ENCODE measurements at regions not wholly inside any gene's neighbourhood (a gene's known extent, or its start where the extent isn't known, plus 50 kb on each side); places are given as distances from the start of the nearest gene placed in this dataset.
"Not testable (repeated sequence)": the region's sequence is repeated elsewhere in the genome, so short reads cannot be mapped to it uniquely, and the experiment has no call there.

GRCh38 chr11:86171627-86172026 is 72.9 kb upstream of the EED start:
- no peak overlapping the region for H3K4me2 ChIP-seq (ENCODE audit: low read length)
- no peak overlapping the region for H3K4me3 ChIP-seq (ENCODE audit: low read depth, low read length, poor library complexity, severe bottlenecking)
- DNase-seq (ENCODE audit: low spot score): no peak
- no peaks in the 10 kb centered on the region for H3K36me3 ChIP-seq (ENCODE audit: insufficient read depth, low read length)
- TF ChIP-seq, protein P1, sequence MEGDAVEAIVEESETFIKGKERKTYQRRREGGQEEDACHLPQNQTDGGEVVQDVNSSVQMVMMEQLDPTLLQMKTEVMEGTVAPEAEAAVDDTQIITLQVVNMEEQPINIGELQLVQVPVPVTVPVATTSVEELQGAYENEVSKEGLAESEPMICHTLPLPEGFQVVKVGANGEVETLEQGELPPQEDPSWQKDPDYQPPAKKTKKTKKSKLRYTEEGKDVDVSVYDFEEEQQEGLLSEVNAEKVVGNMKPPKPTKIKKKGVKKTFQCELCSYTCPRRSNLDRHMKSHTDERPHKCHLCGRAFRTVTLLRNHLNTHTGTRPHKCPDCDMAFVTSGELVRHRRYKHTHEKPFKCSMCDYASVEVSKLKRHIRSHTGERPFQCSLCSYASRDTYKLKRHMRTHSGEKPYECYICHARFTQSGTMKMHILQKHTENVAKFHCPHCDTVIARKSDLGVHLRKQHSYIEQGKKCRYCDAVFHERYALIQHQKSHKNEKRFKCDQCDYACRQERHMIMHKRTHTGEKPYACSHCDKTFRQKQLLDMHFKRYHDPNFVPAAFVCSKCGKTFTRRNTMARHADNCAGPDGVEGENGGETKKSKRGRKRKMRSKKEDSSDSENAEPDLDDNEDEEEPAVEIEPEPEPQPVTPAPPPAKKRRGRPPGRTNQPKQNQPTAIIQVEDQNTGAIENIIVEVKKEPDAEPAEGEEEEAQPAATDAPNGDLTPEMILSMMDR (conservative IDR thresholded peaks at IDR 0.05; ENCODE audit: low read length): no peak
- no peaks in the 10 kb centered on the region for H3K79me2 ChIP-seq (ENCODE audit: insufficient read depth, low read depth, low read length)
- intact Hi-C loops (cut with micrococcal nuclease; ENCODE audit: unreplicated experiment): no loop called here
- no peak overlapping the region for H2AFZ ChIP-seq (ENCODE audit: low read length)
- ChIA-PET POLR2A (interaction anchor here (0.7 kb wide), 1 partner anchor 30 kb away, joined by 3 read pairs; no protein-coding TSS in a partner anchor), CTCF (ENCODE audit: unreplicated experiment) (no interaction called here)
- no peak overlapping the region for H3K27ac ChIP-seq (ENCODE audit: low read depth, low read length, poor library complexity, severe bottlenecking)
- H4K20me1 ChIP-seq (ENCODE audit: insufficient read depth, low read length): no peaks in the 10 kb centered on the region
- H3K9me3 ChIP-seq (ENCODE audit: low read length): no peaks in the 10 kb centered on the region
- H3K9me2 ChIP-seq (ENCODE audit: insufficient read depth, low read length): no peaks in the 10 kb centered on the region
- no TSS peak for BruUV-seq (replicated peaks)
- no peaks in the 10 kb centered on the region for H3K4me1 ChIP-seq (ENCODE audit: insufficient read depth, low read length, poor library complexity, severe bottlenecking)

DNA sequence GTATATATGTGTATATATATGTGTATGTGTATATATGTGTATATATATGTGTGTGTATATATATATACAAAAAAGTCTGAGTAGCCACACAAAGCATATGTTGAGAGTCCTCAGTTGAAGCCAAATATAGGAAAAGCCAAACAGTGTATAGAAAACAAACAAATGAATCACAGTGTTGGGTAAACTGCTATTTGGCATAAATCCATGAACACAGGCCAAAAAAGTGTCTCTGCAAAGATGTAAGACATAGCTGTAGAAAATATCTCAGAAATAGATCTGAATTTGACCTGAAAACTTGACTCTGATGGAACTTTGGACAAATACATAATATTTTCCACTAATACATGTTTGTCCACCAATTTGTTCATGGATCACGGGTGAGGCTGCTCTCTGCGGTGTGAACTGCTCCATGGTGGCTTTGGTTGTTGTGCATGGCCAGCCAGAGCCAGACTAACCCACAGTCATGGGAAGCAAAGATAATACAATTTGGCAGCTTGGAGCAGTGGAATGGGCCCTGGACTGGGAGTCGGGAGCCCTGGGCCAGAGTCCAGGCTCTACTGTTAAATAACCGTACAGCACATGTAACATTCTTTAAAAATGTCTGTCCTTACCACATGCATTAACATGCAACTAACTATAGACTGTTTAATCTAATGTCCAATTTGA is 76.9 kb upstream of the EED start:
- H3K9me2 ChIP-seq (ENCODE audit: insufficient read depth, low read length): no peaks in the 10 kb centered on the region
- no peaks in the 10 kb centered on the region for H4K20me1 ChIP-seq (ENCODE audit: insufficient read depth, low read length)
- no peaks in the 10 kb centered on the region for H3K4me1 ChIP-seq (ENCODE audit: insufficient read depth, low read length, poor library complexity, severe bottlenecking)
- no peak overlapping the region for H3K4me2 ChIP-seq (ENCODE audit: low read length)
- no peaks in the 10 kb centered on the region for H3K36me3 ChIP-seq (ENCODE audit: insufficient read depth, low read length)
- ChIA-PET POLR2A (interaction anchor here (0.7 to 1.1 kb wide), 2 partner anchors 50 to 82 kb away, joined by 3 to 7 read pairs; no protein-coding TSS in a partner anchor), CTCF (ENCODE audit: unreplicated experiment) (interaction anchor here (0.5 kb wide), 1 partner anchor 1711 kb away, joined by 3 read pairs; no protein-coding TSS in a partner anchor)
- BruUV-seq (replicated peaks): no TSS peak
- no peaks in the 10 kb centered on the region for H3K79me2 ChIP-seq (ENCODE audit: insufficient read depth, low read depth, low read length)
- no peak overlapping the region for H3K27ac ChIP-seq (ENCODE audit: low read depth, low read length, poor library complexity, severe bottlenecking)
- H2AFZ ChIP-seq (ENCODE audit: low read length): no peak overlapping the region
- TF ChIP-seq, protein P1 (conservative IDR thresholded peaks at IDR 0.05; ENCODE audit: low read length): no peak
- no peak for TF ChIP-seq EZH2phosphoT487 (IDR thresholded peaks at IDR 0.05; ENCODE audit: borderline replicate concordance, low read depth, low read length)
- DNase-seq (ENCODE audit: low spot score): no peak
- H3K4me3 ChIP-seq (ENCODE audit: low read depth, low read length, poor library complexity, severe bottlenecking): no peak overlapping the region
- no peaks in the 10 kb centered on the region for H3K9me3 ChIP-seq (ENCODE audit: low read length)
- intact Hi-C loops (cut with micrococcal nuclease; ENCODE audit: unreplicated experiment): no loop called here

DNA sequence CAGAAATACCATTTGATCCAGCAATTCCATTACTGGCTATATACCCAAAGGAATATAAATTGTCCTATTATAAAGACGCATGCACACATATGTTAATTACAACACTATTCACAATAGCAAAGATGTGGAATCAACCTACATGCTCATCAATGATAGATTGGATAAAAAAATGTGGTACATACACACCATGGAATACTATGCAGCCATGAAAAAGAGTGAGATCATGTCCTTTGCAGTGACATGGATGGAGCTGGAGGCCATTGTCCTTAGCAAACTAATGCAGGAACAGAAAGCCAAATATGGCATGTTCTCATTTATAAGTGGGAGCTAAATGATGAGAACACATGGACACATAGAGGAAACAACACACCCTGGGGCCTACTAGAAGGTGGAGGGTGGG is 78.3 kb upstream of the EED start:
- H2AFZ ChIP-seq (ENCODE audit: low read length); H3K79me2 ChIP-seq (ENCODE audit: insufficient read depth, low read depth, low read length); H3K9me3 ChIP-seq (ENCODE audit: low read length); H3K9me2 ChIP-seq (ENCODE audit: insufficient read depth, low read length); intact Hi-C loops (cut with micrococcal nuclease; ENCODE audit: unreplicated experiment); CTCF ChIA-PET (ENCODE audit: unreplicated experiment); BruUV-seq (replicated peaks); H3K4me3 ChIP-seq (ENCODE audit: low read depth, low read length, poor library complexity, severe bottlenecking); H4K20me1 ChIP-seq (ENCODE audit: insufficient read depth, low read length); H3K4me2 ChIP-seq (ENCODE audit: low read length); H3K27ac ChIP-seq (ENCODE audit: low read depth, low read length, poor library complexity, severe bottlenecking); H3K36me3 ChIP-seq (ENCODE audit: insufficient read depth, low read length); H3K4me1 ChIP-seq (ENCODE audit: insufficient read depth, low read length, poor library complexity, severe bottlenecking); POLR2A ChIA-PET; DNase-seq (ENCODE audit: low spot score): not testable (repeated sequence)

Data from OCI-LY7 (cell line).